Tibial artery (tissue), 4 donors: ENCODE measurements at regions not wholly inside any gene's neighbourhood (a gene's known extent, or its start where the extent isn't known, plus 50 kb on each side); places are given as distances from the start of the nearest gene placed in this dataset.

Experiments used
- DNase-seq, 2 donors: peaks; one replicate each; pipeline ENCODE4 v3.0.0-alpha.2; 2019
- H3K27ac ChIP-seq, 2 donors: fragments of 200-600 bp; sonication (generic) in 1 of 2; 1 replicate in 1 of 2; 2 replicates in 1 of 2; pipeline ENCODE4 v1.5.1; 2018 to 2019; ENCODE audit warnings: mild to moderate bottlenecking in 1 of 2
- H3K27me3 ChIP-seq, 2 donors: fragments of 200-600 bp; sonication (generic) in 1 of 2; one replicate each; pipeline versions ENCODE4 v1.5.1 to v1.6.0; 2016 to 2019
- H3K36me3 ChIP-seq, 3 donors: fragments of 200-600 bp; sonication (generic) in 2 of 3; one replicate each; pipeline ENCODE4 v1.5.1; 2016 to 2019; ENCODE audit warnings: mild to moderate bottlenecking in 2 of 3
- H3K4me1 ChIP-seq, 4 donors: fragments of 200-600 bp; sonication (generic) in 2 of 4; 1 replicate in 3 of 4; 2 replicates in 1 of 4; pipeline ENCODE4 v1.5.1; 2016 to 2019
- H3K4me3 ChIP-seq, 2 donors: fragments of 200-600 bp; sonication (generic) in 1 of 2; 1 replicate in 1 of 2; 2 replicates in 1 of 2; pipeline ENCODE4 v1.5.1; 2018 to 2019; ENCODE audit warnings: mild to moderate bottlenecking in 2 of 2
- H3K9me3 ChIP-seq, 3 donors: fragments of 200-600 bp; sonication (generic) in 1 of 3; one replicate each; pipeline ENCODE4 v1.5.1; 2016 to 2019
- intact Hi-C: fragments of 100-400 bp; cut with DNase I; formaldehyde crosslinking; loops from one replicate; pipeline ENCODE4 v1.15.0; 2023; ENCODE audit warnings: low total_unique reads
- TF ChIP-seq, protein P1 (sequence below), 2 experiments: fragments of 200-600 bp in 1 of 2; fragments of 450-650 bp in 1 of 2; IDR thresholded peaks; one replicate each; pipeline ENCODE4 v1.5.1; 2017 to 2019; ENCODE audit warnings: antibody characterized with exemption in 2 of 2, mild to moderate bottlenecking in 1 of 2, moderate library complexity in 1 of 2

DNA sequence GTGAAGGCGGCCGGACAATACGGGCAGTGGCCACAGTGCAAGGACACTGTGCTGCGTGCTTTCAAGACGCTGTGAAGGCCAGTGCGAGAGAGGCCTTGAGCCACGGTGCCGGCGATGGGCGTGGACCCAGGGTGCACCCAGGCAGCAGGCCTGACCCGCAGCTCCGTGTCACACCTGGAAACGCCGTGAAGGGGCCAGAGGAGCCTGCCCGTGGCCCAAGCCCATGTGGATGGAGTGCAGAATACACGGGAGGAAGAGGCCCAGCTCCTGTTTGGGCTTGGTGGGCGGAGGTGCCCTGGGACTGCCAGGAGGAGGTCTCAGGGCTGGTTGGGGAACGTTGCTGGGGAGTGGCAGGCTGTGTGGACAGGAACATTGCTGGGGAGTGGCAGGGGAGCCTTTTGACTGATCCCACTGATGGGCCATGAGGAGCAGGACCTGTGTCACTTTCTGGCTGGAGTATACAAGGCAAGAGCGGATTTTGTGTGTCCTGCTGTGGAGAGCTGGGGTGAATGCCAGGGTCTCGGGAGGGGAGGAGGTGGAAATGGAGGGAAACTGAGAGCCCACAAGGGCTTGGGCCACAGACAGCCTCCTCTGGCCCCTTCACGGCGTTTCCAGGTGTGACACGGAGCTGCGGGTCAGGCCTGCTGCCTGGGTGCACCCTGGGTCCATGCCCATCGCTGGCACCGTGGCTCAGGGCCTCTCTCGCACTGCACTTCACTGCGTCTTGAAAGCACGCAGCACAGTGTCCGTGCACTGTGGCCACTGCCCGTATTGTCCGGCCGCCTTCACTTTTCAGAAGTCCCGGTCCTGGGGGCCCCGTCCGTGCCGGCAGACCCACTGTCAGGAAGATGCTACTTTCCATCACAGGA lies 925.4 kb downstream of the BRD1 start:
- H3K27ac ChIP-seq, result no peak overlapping the region
- no peaks in the 10 kb centered on the region for H3K36me3 ChIP-seq
- H3K9me3 ChIP-seq, result no peaks in the 10 kb centered on the region
- peaks cover 0 to 10% of the 10 kb centered on the region in 2 donors for H3K27me3 ChIP-seq
- H3K4me1 ChIP-seq, result no peaks in the 10 kb centered on the region
- peak in 1 of 2 donors; percentile 51 for DNase-seq
- intact Hi-C loops, result no loop called here
- TF ChIP-seq, protein P1, sequence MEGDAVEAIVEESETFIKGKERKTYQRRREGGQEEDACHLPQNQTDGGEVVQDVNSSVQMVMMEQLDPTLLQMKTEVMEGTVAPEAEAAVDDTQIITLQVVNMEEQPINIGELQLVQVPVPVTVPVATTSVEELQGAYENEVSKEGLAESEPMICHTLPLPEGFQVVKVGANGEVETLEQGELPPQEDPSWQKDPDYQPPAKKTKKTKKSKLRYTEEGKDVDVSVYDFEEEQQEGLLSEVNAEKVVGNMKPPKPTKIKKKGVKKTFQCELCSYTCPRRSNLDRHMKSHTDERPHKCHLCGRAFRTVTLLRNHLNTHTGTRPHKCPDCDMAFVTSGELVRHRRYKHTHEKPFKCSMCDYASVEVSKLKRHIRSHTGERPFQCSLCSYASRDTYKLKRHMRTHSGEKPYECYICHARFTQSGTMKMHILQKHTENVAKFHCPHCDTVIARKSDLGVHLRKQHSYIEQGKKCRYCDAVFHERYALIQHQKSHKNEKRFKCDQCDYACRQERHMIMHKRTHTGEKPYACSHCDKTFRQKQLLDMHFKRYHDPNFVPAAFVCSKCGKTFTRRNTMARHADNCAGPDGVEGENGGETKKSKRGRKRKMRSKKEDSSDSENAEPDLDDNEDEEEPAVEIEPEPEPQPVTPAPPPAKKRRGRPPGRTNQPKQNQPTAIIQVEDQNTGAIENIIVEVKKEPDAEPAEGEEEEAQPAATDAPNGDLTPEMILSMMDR (IDR thresholded peaks at IDR 0.05), result no peak
- no peak overlapping the region for H3K4me3 ChIP-seq

DNA sequence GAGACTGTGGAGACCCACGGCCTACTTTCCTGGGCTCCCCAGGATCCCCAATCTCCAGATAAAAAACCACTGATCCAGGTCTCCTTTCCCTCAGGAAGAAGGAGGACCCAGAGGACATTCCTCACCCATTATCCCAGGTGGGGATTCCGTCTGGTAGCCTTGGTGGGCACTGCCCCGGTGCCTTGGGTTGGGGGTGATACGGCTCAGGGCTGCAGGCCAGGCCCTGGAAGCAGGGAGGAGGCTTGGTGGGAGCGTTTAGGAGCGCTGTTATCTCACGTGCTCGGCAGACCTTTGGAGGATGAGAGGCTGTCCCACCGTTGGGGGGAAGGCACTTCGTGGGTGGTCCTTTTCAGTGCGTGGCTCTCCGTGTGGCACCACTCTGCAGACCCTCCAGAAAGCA lies 926.3 kb downstream of the BRD1 start:
- Histone ChIP-seq H3K4me3 (no peak overlapping the region), H3K4me1 (no peaks in the 10 kb centered on the region), H3K27me3 (peaks cover 0 to 10% of the 10 kb centered on the region in 2 donors), H3K27ac (no peak overlapping the region), H3K9me3 (no peaks in the 10 kb centered on the region), H3K36me3 (no peaks in the 10 kb centered on the region)
- TF ChIP-seq, protein P1 (IDR thresholded peaks at IDR 0.05), result no peak
- DNase-seq, result peak in 1 of 2 donors; percentile 23
- intact Hi-C loops, result no loop called here

DNA sequence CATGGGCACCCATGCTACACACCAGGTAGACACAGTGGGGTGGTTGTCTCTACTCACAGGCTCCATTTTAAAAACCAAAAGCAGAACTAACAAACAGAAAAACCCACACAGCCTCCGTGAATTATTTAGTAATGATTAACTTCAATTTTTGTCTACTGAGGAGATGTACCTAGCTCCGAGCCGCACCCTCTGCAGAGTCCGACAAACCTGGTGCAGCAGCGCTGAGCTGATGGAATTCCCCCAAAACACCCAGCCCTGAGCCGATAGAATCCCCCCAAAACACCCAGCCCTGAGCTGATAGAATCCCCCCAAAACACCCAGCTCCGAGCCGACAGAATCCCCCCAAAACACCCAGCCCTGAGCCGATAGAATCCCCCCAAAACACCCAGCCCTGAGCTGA lies 927.0 kb downstream of the BRD1 start:
- intact Hi-C loops, result no loop called here
- H3K27ac ChIP-seq, result no peak overlapping the region
- TF ChIP-seq, protein P1 (IDR thresholded peaks at IDR 0.05), result no peak
- no peaks in the 10 kb centered on the region for H3K9me3 ChIP-seq
- peaks cover 0 to 8% of the 10 kb centered on the region in 2 donors for H3K27me3 ChIP-seq
- H3K4me3 ChIP-seq, result no peak overlapping the region
- H3K4me1 ChIP-seq, result no peaks in the 10 kb centered on the region
- H3K36me3 ChIP-seq, result no peaks in the 10 kb centered on the region
- DNase-seq, result no peak

DNA sequence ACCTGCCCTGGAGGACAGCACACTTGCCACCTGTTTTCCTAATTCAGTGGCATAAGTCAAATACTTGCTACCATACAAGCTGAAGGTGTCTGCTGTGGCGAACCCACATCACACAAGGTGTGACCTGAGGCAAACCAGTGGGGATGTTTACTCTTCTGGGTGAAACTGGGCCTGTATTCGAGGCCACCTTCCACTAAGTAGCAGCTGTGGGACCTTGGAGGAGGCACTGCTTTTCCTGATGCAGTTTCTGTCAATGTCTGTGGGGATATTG lies 927.4 kb downstream of the BRD1 start:
- TF ChIP-seq, protein P1 (IDR thresholded peaks at IDR 0.05), result no peak
- H3K4me3 ChIP-seq, result no peak overlapping the region

DNA sequence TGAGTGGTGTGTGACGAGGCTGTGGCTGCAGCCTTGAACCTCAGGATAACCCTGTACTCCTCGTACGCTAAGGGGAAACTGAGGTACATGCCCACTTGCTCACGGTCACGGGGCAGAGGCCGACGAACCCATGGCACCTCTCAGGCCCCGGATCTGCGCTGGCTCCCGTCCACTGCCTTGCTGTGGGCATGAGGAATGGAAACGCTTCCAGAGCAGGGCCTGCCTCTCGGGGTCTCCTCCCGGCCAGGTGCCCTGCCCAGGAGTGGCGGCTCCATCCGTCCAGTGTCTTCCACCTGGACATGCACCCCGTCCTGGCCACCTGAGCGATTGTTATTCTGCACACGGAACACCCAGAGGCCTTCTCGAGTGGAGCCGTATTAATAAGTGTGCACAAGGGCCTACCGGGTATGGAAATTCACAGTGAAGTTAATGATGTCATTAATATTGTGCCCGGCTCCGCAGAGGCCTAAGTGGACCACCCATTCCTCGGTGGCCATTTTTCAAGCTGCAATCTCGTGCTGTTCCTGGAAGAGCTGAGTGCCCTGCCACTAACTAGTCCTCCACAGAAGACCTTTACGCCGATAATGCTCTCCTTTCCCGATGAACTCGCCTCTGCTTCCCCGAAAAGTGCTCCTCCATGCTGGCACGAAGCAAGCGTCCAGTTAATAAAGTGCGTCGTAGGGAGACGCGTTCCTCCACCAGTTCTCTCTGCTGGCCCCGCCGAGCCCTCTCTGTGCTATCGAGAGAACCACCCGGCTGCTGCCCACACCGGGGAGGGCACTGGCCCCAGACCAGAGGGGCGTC lies 927.9 kb downstream of the BRD1 start:
- peak in 1 of 2 donors; percentile 59 for DNase-seq
- H3K27me3 ChIP-seq, result peaks cover 0 to 12% of the 10 kb centered on the region in 2 donors
- no peaks in the 10 kb centered on the region for H3K9me3 ChIP-seq
- TF ChIP-seq, protein P1 (IDR thresholded peaks at IDR 0.05), result no peak
- no peak overlapping the region for H3K27ac ChIP-seq
- H3K4me1 ChIP-seq, result no peaks in the 10 kb centered on the region
- no peak overlapping the region for H3K4me3 ChIP-seq
- no peaks in the 10 kb centered on the region for H3K36me3 ChIP-seq
- intact Hi-C loops, result no loop called here

More for the DNA sequence above, 927.4 kb downstream of the BRD1 start:
- intact Hi-C loops, result no loop called here
- H3K36me3 ChIP-seq, result no peaks in the 10 kb centered on the region
- no peaks in the 10 kb centered on the region for H3K9me3 ChIP-seq
- no peaks in the 10 kb centered on the region for H3K4me1 ChIP-seq
- no peak overlapping the region for H3K27ac ChIP-seq
- peaks cover 0 to 6% of the 10 kb centered on the region in 2 donors for H3K27me3 ChIP-seq
- no peak for DNase-seq
